NT2/D1 (cell line): ENCODE measurements at regions not wholly inside any gene's neighbourhood (a gene's known extent, or its start where the extent isn't known, plus 50 kb on each side); places are given as distances from the start of the nearest gene placed in this dataset.

Experiments used
- SUZ12 ChIP-seq: IDR thresholded peaks from 2 replicates; pipeline ENCODE4 v1.6.1; 2011; ENCODE audit not compliant: insufficient read length, insufficient read depth; ENCODE audit errors: extremely low read depth
- YY1 ChIP-seq: IDR thresholded peaks from 2 replicates; pipeline ENCODE4 v1.6.1; 2011; ENCODE audit not compliant: insufficient read length, insufficient read depth

DNA sequence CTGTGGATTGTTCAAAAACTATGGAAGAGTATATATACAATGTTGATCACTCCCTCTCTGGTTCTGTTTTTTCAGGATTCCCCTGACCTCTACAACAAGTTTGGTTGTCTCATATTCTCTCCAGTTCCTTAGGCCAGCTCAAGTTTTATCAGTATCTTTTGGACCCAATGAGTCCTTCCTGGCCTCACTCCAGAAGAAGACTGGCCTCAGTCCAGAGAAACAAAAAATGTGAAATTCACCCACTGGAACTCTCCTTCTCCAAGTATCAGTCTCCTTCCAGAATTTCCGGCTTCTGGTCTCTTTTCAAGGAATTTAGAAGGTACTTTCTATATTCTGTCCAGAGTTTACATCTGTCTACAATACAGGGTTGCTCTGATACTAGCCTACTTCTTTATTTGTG, 537.8 kb upstream of the FTMT start:
- no peak for TF ChIP-seq SUZ12
- no peak for TF ChIP-seq YY1
